HL-60 (cell line): ENCODE measurements at regions not wholly inside any gene's neighbourhood (a gene's known extent, or its start where the extent isn't known, plus 50 kb on each side); places are given as distances from the start of the nearest gene placed in this dataset.

Experiments used
- DNase-seq, 2 experiments: peaks; one replicate each; pipeline ENCODE4 v3.0.0-alpha.2; 2010 to 2020; ENCODE audit warnings: low read depth in 1 of 2, low spot score in 1 of 2
- H3K27ac ChIP-seq: fragments of 250-450 bp; sonication (Bioruptor Pico); replicated peaks from 2 replicates; pipeline ENCODE4 v1.5.1; 2020; ENCODE audit warnings: mild to moderate bottlenecking, moderate library complexity
- H3K27me3 ChIP-seq: fragments of 250-450 bp; sonication (Bioruptor Pico); 2 replicates; pipeline ENCODE4 v1.5.1; 2021; ENCODE audit warnings: mild to moderate bottlenecking, moderate library complexity; ENCODE audit not compliant: insufficient read depth, poor library complexity, severe bottlenecking
- H3K4me3 ChIP-seq: replicated peaks from 2 replicates; pipeline ENCODE4 v1.5.1; 2011; ENCODE audit warnings: mild to moderate bottlenecking, control low read depth, low read length; ENCODE audit not compliant: insufficient read depth
- GABPA ChIP-seq: IDR thresholded peaks from 2 replicates; pipeline ENCODE4 v1.6.1; 2012; ENCODE audit warnings: low read depth
- POLR2AphosphoS5 ChIP-seq: IDR thresholded peaks from 2 replicates; pipeline ENCODE4 v1.6.1; 2012; ENCODE audit warnings: low read depth
- SPI1 ChIP-seq: IDR thresholded peaks from 2 replicates; pipeline ENCODE4 v1.6.1; 2012; ENCODE audit warnings: low read depth, mild to moderate bottlenecking, borderline replicate concordance
- TF ChIP-seq, protein P1 (sequence below): IDR thresholded peaks from one replicate; pipeline ENCODE4 v1.5.1; 2011; ENCODE audit warnings: low read length, control low read depth, inconsistent platforms; ENCODE audit not compliant: insufficient read depth
- TF ChIP-seq, protein P2 (sequence below): IDR thresholded peaks from 2 replicates; pipeline ENCODE4 v1.6.1; 2012; ENCODE audit warnings: low read depth; ENCODE audit not compliant: insufficient replicate concordance

- Histone ChIP-seq H3K27ac (no peak overlapping the region), H3K27me3 (peaks cover 3% of the 10 kb centered on the region), H3K4me3 (no peak overlapping the region)
- no peak for DNase-seq
- TF ChIP-seq, protein P1, sequence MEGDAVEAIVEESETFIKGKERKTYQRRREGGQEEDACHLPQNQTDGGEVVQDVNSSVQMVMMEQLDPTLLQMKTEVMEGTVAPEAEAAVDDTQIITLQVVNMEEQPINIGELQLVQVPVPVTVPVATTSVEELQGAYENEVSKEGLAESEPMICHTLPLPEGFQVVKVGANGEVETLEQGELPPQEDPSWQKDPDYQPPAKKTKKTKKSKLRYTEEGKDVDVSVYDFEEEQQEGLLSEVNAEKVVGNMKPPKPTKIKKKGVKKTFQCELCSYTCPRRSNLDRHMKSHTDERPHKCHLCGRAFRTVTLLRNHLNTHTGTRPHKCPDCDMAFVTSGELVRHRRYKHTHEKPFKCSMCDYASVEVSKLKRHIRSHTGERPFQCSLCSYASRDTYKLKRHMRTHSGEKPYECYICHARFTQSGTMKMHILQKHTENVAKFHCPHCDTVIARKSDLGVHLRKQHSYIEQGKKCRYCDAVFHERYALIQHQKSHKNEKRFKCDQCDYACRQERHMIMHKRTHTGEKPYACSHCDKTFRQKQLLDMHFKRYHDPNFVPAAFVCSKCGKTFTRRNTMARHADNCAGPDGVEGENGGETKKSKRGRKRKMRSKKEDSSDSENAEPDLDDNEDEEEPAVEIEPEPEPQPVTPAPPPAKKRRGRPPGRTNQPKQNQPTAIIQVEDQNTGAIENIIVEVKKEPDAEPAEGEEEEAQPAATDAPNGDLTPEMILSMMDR: no peak
- TF ChIP-seq GABPA (no peak), POLR2AphosphoS5 (no peak), SPI1 (no peak)
- TF ChIP-seq, protein P2, sequence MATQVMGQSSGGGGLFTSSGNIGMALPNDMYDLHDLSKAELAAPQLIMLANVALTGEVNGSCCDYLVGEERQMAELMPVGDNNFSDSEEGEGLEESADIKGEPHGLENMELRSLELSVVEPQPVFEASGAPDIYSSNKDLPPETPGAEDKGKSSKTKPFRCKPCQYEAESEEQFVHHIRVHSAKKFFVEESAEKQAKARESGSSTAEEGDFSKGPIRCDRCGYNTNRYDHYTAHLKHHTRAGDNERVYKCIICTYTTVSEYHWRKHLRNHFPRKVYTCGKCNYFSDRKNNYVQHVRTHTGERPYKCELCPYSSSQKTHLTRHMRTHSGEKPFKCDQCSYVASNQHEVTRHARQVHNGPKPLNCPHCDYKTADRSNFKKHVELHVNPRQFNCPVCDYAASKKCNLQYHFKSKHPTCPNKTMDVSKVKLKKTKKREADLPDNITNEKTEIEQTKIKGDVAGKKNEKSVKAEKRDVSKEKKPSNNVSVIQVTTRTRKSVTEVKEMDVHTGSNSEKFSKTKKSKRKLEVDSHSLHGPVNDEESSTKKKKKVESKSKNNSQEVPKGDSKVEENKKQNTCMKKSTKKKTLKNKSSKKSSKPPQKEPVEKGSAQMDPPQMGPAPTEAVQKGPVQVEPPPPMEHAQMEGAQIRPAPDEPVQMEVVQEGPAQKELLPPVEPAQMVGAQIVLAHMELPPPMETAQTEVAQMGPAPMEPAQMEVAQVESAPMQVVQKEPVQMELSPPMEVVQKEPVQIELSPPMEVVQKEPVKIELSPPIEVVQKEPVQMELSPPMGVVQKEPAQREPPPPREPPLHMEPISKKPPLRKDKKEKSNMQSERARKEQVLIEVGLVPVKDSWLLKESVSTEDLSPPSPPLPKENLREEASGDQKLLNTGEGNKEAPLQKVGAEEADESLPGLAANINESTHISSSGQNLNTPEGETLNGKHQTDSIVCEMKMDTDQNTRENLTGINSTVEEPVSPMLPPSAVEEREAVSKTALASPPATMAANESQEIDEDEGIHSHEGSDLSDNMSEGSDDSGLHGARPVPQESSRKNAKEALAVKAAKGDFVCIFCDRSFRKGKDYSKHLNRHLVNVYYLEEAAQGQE: no peak
Measured at GRCh38 chr20:51995551-51995951, 193.2 kb upstream of the SALL4 start.

- Histone ChIP-seq H3K27me3 (peaks cover 3% of the 10 kb centered on the region), H3K4me3 (no peak overlapping the region), H3K27ac (no peak overlapping the region)
- no peak for DNase-seq
- TF ChIP-seq GABPA: no peak
- TF ChIP-seq, protein P2: no peak
- no peak for TF ChIP-seq POLR2AphosphoS5
- no peak for TF ChIP-seq SPI1
- TF ChIP-seq, protein P1: no peak
Measured at GRCh38 chr20:51994751-51995417, 192.6 kb upstream of the SALL4 start.

DNA sequence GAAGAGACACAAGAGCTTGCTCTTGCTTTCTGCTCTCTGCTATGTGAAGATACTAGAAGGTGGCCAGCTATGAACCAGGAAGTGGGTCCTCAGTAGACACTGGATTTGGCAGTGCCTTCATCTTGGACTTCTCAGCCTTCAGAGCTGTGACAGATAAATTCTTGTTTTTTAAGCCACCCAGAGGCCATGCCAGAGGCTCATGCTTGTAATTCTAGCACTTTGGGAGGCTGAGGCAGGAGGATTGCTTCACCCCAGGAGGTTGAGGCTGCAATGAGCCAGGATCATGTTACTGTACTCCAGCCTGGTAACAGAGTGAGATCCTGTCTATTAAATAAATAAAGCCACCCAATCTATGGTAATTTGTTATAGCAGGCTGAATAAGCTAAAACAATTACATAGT, 185.5 kb upstream of the SALL4 start:
- TF ChIP-seq POLR2AphosphoS5 (no peak), SPI1 (no peak)
- H3K27ac ChIP-seq: no peak overlapping the region
- no peak for DNase-seq
- H3K4me3 ChIP-seq: no peak overlapping the region
- peaks cover 3% of the 10 kb centered on the region for H3K27me3 ChIP-seq

DNA sequence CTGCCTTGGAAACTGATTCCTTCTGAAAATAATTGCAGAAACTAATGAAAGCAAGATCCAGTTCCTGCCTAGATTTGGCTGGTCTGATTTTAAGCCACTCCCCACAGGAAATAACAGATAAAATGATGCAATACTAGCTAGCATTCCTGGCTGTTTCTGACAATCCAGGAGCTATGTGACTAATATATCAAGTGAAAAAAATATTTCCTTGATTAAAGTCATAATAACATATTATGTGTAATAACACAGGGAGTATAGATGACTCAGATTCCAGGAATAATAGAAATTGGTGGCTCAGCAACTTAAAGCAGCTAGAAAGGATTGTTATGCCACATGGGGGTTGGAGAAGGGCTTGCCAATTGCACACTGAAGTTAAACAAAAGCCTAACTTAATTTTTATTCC, 182.7 kb upstream of the SALL4 start:
- no peak overlapping the region for H3K4me3 ChIP-seq
- H3K27ac ChIP-seq: no peak overlapping the region
- DNase-seq: no peak
- no peaks in the 10 kb centered on the region for H3K27me3 ChIP-seq
- no peak for TF ChIP-seq POLR2AphosphoS5
- TF ChIP-seq, protein P2: no peak
- TF ChIP-seq GABPA: no peak
- no peak for TF ChIP-seq SPI1
- TF ChIP-seq, protein P1: no peak
